Endothelial cell of umbilical vein (primary cell): ENCODE measurements at regions not wholly inside any gene's neighbourhood (a gene's known extent, or its start where the extent isn't known, plus 50 kb on each side); places are given as distances from the start of the nearest gene placed in this dataset.

Source experiments
- BruUV-seq: library from RNA; stranded (reverse); fragments of 400-500 nt; replicated peaks from 2 replicates; lab custom pipeline; 2021; lab: Mats Ljungman, UMichigan
- CTCF ChIA-PET: fragments of 300-600, 350-600 bp; sonication (Branson Sonifier 250); formaldehyde crosslinking; loops from one replicate; lab custom pipeline; 2021; ENCODE audit warnings: antibody characterized with exemption, inconsistent platforms; lab: Charles Lee
- POLR2A ChIA-PET: fragments of 300-600, 350-600 bp; sonication (Branson Sonifier 250); formaldehyde crosslinking; loops from one replicate; lab custom pipeline; 2021; ENCODE audit warnings: antibody characterized with exemption, inconsistent platforms; lab: Charles Lee
- DNase-seq: peaks from one replicate; pipeline ENCODE4 v3.0.0-alpha.2; 2011; ENCODE audit warnings: low read depth, low spot score
- FAIRE-seq: peaks from 2 replicates; lab custom pipeline; 2011; peaks lifted over from hg19 to GRCh38; lab: Jason Lieb, UNC
- H2AFZ ChIP-seq: 2 replicates; pipeline ENCODE4 v1.6.0; 2012; ENCODE audit warnings: low read depth, low read length, control low read depth, inconsistent platforms
- H3K27ac ChIP-seq: 2 replicates; pipeline ENCODE4 v1.5.1; 2011; ENCODE audit warnings: low read depth, mild to moderate bottlenecking, control low read depth, low read length, moderate library complexity; ENCODE audit not compliant: insufficient read depth
- H3K27me3 ChIP-seq, 2 experiments: 2 replicates each; pipeline versions ENCODE4 v1.6.0 to v1.6.1; 2011; ENCODE audit warnings: low read length in 2 of 2, mixed read lengths in 1 of 2; ENCODE audit not compliant: control insufficient read depth in 2 of 2, insufficient read depth in 2 of 2
- H3K36me3 ChIP-seq, 2 experiments: 2 replicates in 1 of 2; 3 replicates in 1 of 2; pipeline ENCODE4 v1.5.1; 2011; ENCODE audit warnings: low read length in 2 of 2, mild to moderate bottlenecking in 1 of 2, moderate library complexity in 1 of 2; ENCODE audit not compliant: control insufficient read depth in 2 of 2, insufficient read depth in 2 of 2; ENCODE audit errors: extremely low read depth in 1 of 2
- H3K4me1 ChIP-seq: 3 replicates; pipeline ENCODE4 v1.5.1; 2011; ENCODE audit warnings: mild to moderate bottlenecking, low read length; ENCODE audit not compliant: control insufficient read depth, insufficient read depth; ENCODE audit errors: extremely low read depth
- H3K4me2 ChIP-seq: 2 replicates; pipeline ENCODE4 v1.6.1; 2011; ENCODE audit warnings: low read length, control low read depth, mixed read lengths; ENCODE audit not compliant: insufficient read depth
- H3K4me3 ChIP-seq, 3 experiments: fragments of 200-600 bp in 1 of 3; sonication (generic), shearing (Covaris generic) in 1 of 3; replicated peaks in 1 of 3; 2 replicates each; pipeline ENCODE4 v1.5.1; 2011 to 2016; ENCODE audit warnings: control low read depth in 3 of 3, low read length in 3 of 3, mild to moderate bottlenecking in 2 of 3, inconsistent platforms in 1 of 3, low read depth in 1 of 3, moderate library complexity in 1 of 3; ENCODE audit not compliant: insufficient read depth in 1 of 3
- H3K79me2 ChIP-seq: 2 replicates; pipeline ENCODE4 v1.6.0; 2012; ENCODE audit warnings: low read length, inconsistent platforms; ENCODE audit not compliant: control insufficient read depth, insufficient read depth
- H3K9ac ChIP-seq: replicated peaks from 2 replicates; pipeline ENCODE3; 2011; ENCODE audit warnings: low read length, control low read depth; ENCODE audit not compliant: insufficient read depth; ENCODE audit errors: extremely low read depth
- H3K9me1 ChIP-seq: replicated peaks from 3 replicates; pipeline ENCODE4 v1.6.0; 2011; ENCODE audit warnings: mild to moderate bottlenecking, low read length; ENCODE audit not compliant: control insufficient read depth, insufficient read depth; ENCODE audit errors: extremely low read depth
- H3K9me3 ChIP-seq: replicated peaks from 2 replicates; pipeline ENCODE4 v1.5.1; 2012; ENCODE audit warnings: low read length, inconsistent platforms; ENCODE audit not compliant: control insufficient read depth, insufficient read depth
- H4K20me1 ChIP-seq: replicated peaks from 2 replicates; pipeline ENCODE3; 2011; ENCODE audit warnings: mild to moderate bottlenecking, low read length; ENCODE audit not compliant: control insufficient read depth, insufficient read depth; ENCODE audit errors: extremely low read depth
- CTCF ChIP-seq, 2 donors: IDR thresholded peaks; 1 replicate in 1 of 2; 2 replicates in 1 of 2; pipeline ENCODE4 v1.5.1; 2011; ENCODE audit warnings: low read length in 2 of 2, mild to moderate bottlenecking in 2 of 2, moderate library complexity in 2 of 2, control low read depth in 1 of 2, inconsistent platforms in 1 of 2, low read depth in 1 of 2; ENCODE audit not compliant: insufficient read depth in 1 of 2; ENCODE audit errors: extremely low read depth in 1 of 2
- EZH2 ChIP-seq: IDR thresholded peaks from 2 replicates; pipeline ENCODE4 v1.6.1; 2012; ENCODE audit warnings: borderline replicate concordance, low read depth, mild to moderate bottlenecking, moderate library complexity, low read length, inconsistent platforms; ENCODE audit not compliant: severe bottlenecking
- FOS ChIP-seq: IDR thresholded peaks from 2 replicates; pipeline ENCODE4 v1.6.1; 2011; ENCODE audit warnings: mild to moderate bottlenecking, low read length, moderate library complexity, borderline replicate concordance; ENCODE audit not compliant: insufficient read depth
- GATA2 ChIP-seq: IDR thresholded peaks from 2 replicates; pipeline ENCODE4 v1.7.0; 2011; ENCODE audit warnings: low read depth, mild to moderate bottlenecking, moderate library complexity, mixed read lengths, low read length; ENCODE audit not compliant: insufficient read length, insufficient read depth
- JUN ChIP-seq: IDR thresholded peaks from 2 replicates; pipeline ENCODE4 v1.6.1; 2011; ENCODE audit warnings: borderline replicate concordance, low read depth; ENCODE audit not compliant: insufficient read length, insufficient read depth
- MYC ChIP-seq: IDR thresholded peaks from one replicate; pipeline ENCODE4 v1.6.1; 2011; ENCODE audit warnings: mild to moderate bottlenecking, low read depth, low read length
- POLR2A ChIP-seq: IDR thresholded peaks from 2 replicates; pipeline ENCODE4 v1.6.1; 2012; ENCODE audit warnings: low read depth, mild to moderate bottlenecking, control low read depth, low read length
- POLR2AphosphoS5 ChIP-seq: IDR thresholded peaks from 2 replicates; pipeline ENCODE4 v1.6.1; 2012; ENCODE audit warnings: low read depth, mild to moderate bottlenecking, control low read depth, low read length, moderate library complexity; ENCODE audit not compliant: insufficient read depth
- dilution Hi-C: fragments of 300-500 bp; cut with MboI; formaldehyde crosslinking; loops from one replicate; pipeline ENCODE4 v1.15.0; 2019; ENCODE audit warnings: low sequenced_read_pairs; ENCODE audit not compliant: extremely low pct_ligation_motif_present
- intact Hi-C: fragments of 100-400 bp; cut with micrococcal nuclease; formaldehyde crosslinking; loops from one replicate; pipeline ENCODE4 v1.10.0; 2022
- TF ChIP-seq, protein P1 (sequence below): IDR thresholded peaks from 2 replicates; pipeline ENCODE4 v1.6.1; 2011; ENCODE audit not compliant: insufficient read depth, insufficient read length

DNA sequence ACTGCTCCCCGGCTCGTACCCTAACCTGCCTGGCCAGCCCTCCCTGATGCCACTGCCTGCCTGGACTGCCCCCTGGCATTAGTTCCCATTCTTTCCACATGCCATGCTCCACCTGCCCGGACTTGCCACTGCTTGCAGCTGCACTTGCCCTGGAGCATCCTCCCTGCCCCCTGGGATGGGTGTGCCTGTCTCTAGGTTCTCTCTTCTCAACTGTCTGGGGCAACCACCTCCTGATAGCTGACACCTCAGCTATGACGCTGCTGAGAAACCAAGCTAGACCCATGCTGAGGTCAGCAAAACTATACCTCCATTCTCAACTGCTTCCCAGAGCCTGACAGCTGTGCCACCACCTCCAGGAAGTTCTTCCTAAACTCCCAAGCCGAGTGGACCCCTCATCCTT is 72.1 kb downstream of the PERP start:
- Histone ChIP-seq H3K79me2 (no peaks in the 10 kb centered on the region), H4K20me1 (no peaks in the 10 kb centered on the region), H3K4me3 (no peak overlapping the region), H3K36me3 (no peaks in the 10 kb centered on the region), H3K9me1 (no peaks in the 10 kb centered on the region), H3K9me3 (no peaks in the 10 kb centered on the region), H3K4me1 (no peaks in the 10 kb centered on the region), H3K4me2 (no peak overlapping the region), H3K27ac (no peak overlapping the region), H2AFZ (no peak overlapping the region), H3K27me3 (no peaks in the 10 kb centered on the region), H3K9ac (no peak overlapping the region)
- DNase-seq (no peak), FAIRE-seq (no peak)
- no peak for TF ChIP-seq GATA2
- no peak for TF ChIP-seq JUN
- POLR2A ChIA-PET = no interaction called here
- CTCF ChIA-PET = interaction anchor here (1.5 kb wide), 1 partner anchor 22 kb away, joined by 3 read pairs; no protein-coding TSS in a partner anchor
- BruUV-seq = no TSS peak
- dilution Hi-C loops = no loop called here
- intact Hi-C loops = no loop called here

GRCh38 chr6:138036111-138036510 is 71.1 kb downstream of the PERP start:
- Histone ChIP-seq H4K20me1 (no peaks in the 10 kb centered on the region), H3K9ac (no peak overlapping the region), H3K27ac (no peak overlapping the region), H3K9me3 (no peaks in the 10 kb centered on the region), H3K4me2 (no peak overlapping the region), H3K9me1 (no peaks in the 10 kb centered on the region), H3K27me3 (no peaks in the 10 kb centered on the region), H3K79me2 (no peaks in the 10 kb centered on the region), H3K36me3 (no peaks in the 10 kb centered on the region), H3K4me3 (no peak overlapping the region), H2AFZ (no peak overlapping the region), H3K4me1 (no peaks in the 10 kb centered on the region)
- FAIRE-seq = no peak
- dilution Hi-C loops = no loop called here
- no peak for DNase-seq
- no TSS peak for BruUV-seq
- TF ChIP-seq CTCF (IDR thresholded peaks at IDR 0.05; ENCODE audit: extremely low read depth in 1 of 2, insufficient read depth in 1 of 2, low read depth in 1 of 2, low read length in 2 of 2) (no peak), MYC (no peak), POLR2A (no peak), EZH2 (no peak), POLR2AphosphoS5 (no peak), JUN (no peak), FOS (no peak), GATA2 (no peak)
- TF ChIP-seq, protein P1, sequence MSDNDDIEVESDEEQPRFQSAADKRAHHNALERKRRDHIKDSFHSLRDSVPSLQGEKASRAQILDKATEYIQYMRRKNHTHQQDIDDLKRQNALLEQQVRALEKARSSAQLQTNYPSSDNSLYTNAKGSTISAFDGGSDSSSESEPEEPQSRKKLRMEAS = no peak
- POLR2A ChIA-PET = no interaction called here
- intact Hi-C loops = no loop called here
- CTCF ChIA-PET = no interaction called here
